Neural crest cell (in vitro differentiated cells): ENCODE measurements at regions not wholly inside any gene's neighbourhood (a gene's known extent, or its start where the extent isn't known, plus 50 kb on each side); places are given as distances from the start of the nearest gene placed in this dataset.
"Not testable (repeated sequence)": the region's sequence is repeated elsewhere in the genome, so short reads cannot be mapped to it uniquely, and the experiment has no call there.

ENCODE experiments used
- DNase-seq: peaks from one replicate; pipeline ENCODE4 v3.0.0; 2021; ENCODE audit warnings: low read depth, mixed read lengths, low spot score
- H3K27ac Mint-ChIP-seq: one replicate; pipeline ENCODE4 v1.8.0; 2021; ENCODE audit warnings: mild to moderate bottlenecking, mixed read lengths; ENCODE audit not compliant: unreplicated experiment
- H3K27me3 Mint-ChIP-seq: 2 replicates; pipeline ENCODE4 v1.8.0; 2021; ENCODE audit warnings: low read depth, mild to moderate bottlenecking, mixed read lengths
- H3K36me3 Mint-ChIP-seq: 2 replicates; pipeline ENCODE4 v1.8.0; 2021; ENCODE audit warnings: low read depth, mild to moderate bottlenecking, mixed read lengths
- H3K4me1 Mint-ChIP-seq: 2 replicates; pipeline ENCODE4 v1.8.0; 2021; ENCODE audit warnings: mixed read lengths
- H3K4me3 Mint-ChIP-seq: one replicate; pipeline ENCODE4 v1.8.0; 2021; ENCODE audit warnings: mild to moderate bottlenecking, mixed read lengths
- H3K9me3 Mint-ChIP-seq: 2 replicates; pipeline ENCODE4 v1.8.0; 2021; ENCODE audit warnings: mixed read lengths
- CTCF ChIP-seq: fragments of 200-600 bp; sonication (generic); conservative IDR thresholded peaks from 2 replicates; pipeline ENCODE4 v1.5.0; 2021; ENCODE audit warnings: antibody characterized with exemption, mild to moderate bottlenecking

- Mint-ChIP-seq H3K27me3 (no peaks in the 10 kb centered on the region), H3K4me1 (no peaks in the 10 kb centered on the region), H3K36me3 (no peaks in the 10 kb centered on the region), H3K27ac (no peak overlapping the region), H3K4me3 (no peak overlapping the region), H3K9me3 (no peaks in the 10 kb centered on the region)
- no peak for TF ChIP-seq CTCF
- no peak for DNase-seq
These were observed 770.8 kb downstream of the ANKRD7 start for GRCh38 chr7:118995350-118995749.

GRCh38 chr7:119007236-119007635 lies 782.7 kb downstream of the ANKRD7 start:
- DNase-seq: no peak
- TF ChIP-seq CTCF: no peak
- H3K27me3 Mint-ChIP-seq: no peaks in the 10 kb centered on the region
- no peaks in the 10 kb centered on the region for H3K4me1 Mint-ChIP-seq
- no peaks in the 10 kb centered on the region for H3K36me3 Mint-ChIP-seq
- no peak overlapping the region for H3K27ac Mint-ChIP-seq
- H3K4me3 Mint-ChIP-seq: no peak overlapping the region
- no peaks in the 10 kb centered on the region for H3K9me3 Mint-ChIP-seq

GRCh38 chr7:119010635-119011034 lies 786.1 kb downstream of the ANKRD7 start:
- Mint-ChIP-seq H3K4me3 (no peak overlapping the region), H3K4me1 (no peaks in the 10 kb centered on the region), H3K27me3 (no peaks in the 10 kb centered on the region), H3K36me3 (no peaks in the 10 kb centered on the region), H3K9me3 (no peaks in the 10 kb centered on the region), H3K27ac (no peak overlapping the region)
- no peak for DNase-seq
- no peak for TF ChIP-seq CTCF

GRCh38 chr7:119026391-119026790 lies 801.9 kb downstream of the ANKRD7 start:
- Mint-ChIP-seq H3K27me3 (no peaks in the 10 kb centered on the region), H3K4me3 (no peak overlapping the region), H3K27ac (no peak overlapping the region), H3K36me3 (no peaks in the 10 kb centered on the region), H3K9me3 (peaks cover 10% of the 10 kb centered on the region), H3K4me1 (no peaks in the 10 kb centered on the region)
- DNase-seq: no peak
- TF ChIP-seq CTCF: no peak

GRCh38 chr7:119028736-119029135 lies 804.2 kb downstream of the ANKRD7 start:
- Mint-ChIP-seq H3K27ac (no peak overlapping the region), H3K27me3 (no peaks in the 10 kb centered on the region), H3K4me1 (peaks cover 4% of the 10 kb centered on the region), H3K9me3 (no peaks in the 10 kb centered on the region), H3K4me3 (no peak overlapping the region), H3K36me3 (no peaks in the 10 kb centered on the region)
- no peak for TF ChIP-seq CTCF
- no peak for DNase-seq

GRCh38 chr7:119032136-119032535 lies 807.6 kb downstream of the ANKRD7 start:
- H3K36me3 Mint-ChIP-seq, H3K9me3 Mint-ChIP-seq, H3K27ac Mint-ChIP-seq, H3K27me3 Mint-ChIP-seq, H3K4me3 Mint-ChIP-seq, H3K4me1 Mint-ChIP-seq, DNase-seq: not testable (repeated sequence)
